Left renal pelvis (tissue), 4 donors: ENCODE measurements at regions not wholly inside any gene's neighbourhood (a gene's known extent, or its start where the extent isn't known, plus 50 kb on each side); places are given as distances from the start of the nearest gene placed in this dataset.
A peak's percentile ranks its signal among the peaks of the same experiment; 100 is the strongest.

Source experiments
- DNase-seq, 4 donors: peaks; one replicate each; pipeline ENCODE4 v3.0.0-alpha.2; 2013; ENCODE audit warnings: low read depth in 4 of 4, low spot score in 3 of 4

GRCh38 chr2:111697560-111697959 is 186.4 kb downstream of the ANAPC1 start:
- no peak for DNase-seq

- no peak for DNase-seq
These were observed 185.9 kb downstream of the ANAPC1 start for GRCh38 chr2:111698089-111698488.

GRCh38 chr2:111698743-111699554 is 185.0 kb downstream of the ANAPC1 start:
- DNase-seq, result peak in 1 of 4 donors; percentile 36

GRCh38 chr2:111701266-111701665 is 182.7 kb downstream of the ANAPC1 start:
- no peak for DNase-seq

GRCh38 chr2:111701798-111702118 is 182.2 kb downstream of the ANAPC1 start:
- DNase-seq, result no peak

- DNase-seq, result no peak
These were observed 181.7 kb downstream of the ANAPC1 start for GRCh38 chr2:111702119-111702803.

GRCh38 chr2:111702804-111703196 is 181.2 kb downstream of the ANAPC1 start:
- no peak for DNase-seq

GRCh38 chr2:111703759-111704158 is 180.2 kb downstream of the ANAPC1 start:
- DNase-seq, result no peak

GRCh38 chr2:111704246-111704645 is 179.7 kb downstream of the ANAPC1 start:
- DNase-seq, result no peak

GRCh38 chr2:111705239-111705638 is 178.8 kb downstream of the ANAPC1 start:
- DNase-seq, result no peak

- DNase-seq, result peak in 1 of 4 donors; percentile 40
These were observed 178.2 kb downstream of the ANAPC1 start for GRCh38 chr2:111705711-111706336.

- no peak for DNase-seq
These were observed 177.5 kb downstream of the ANAPC1 start for GRCh38 chr2:111706481-111707001.

GRCh38 chr2:111707700-111708099 is 176.3 kb downstream of the ANAPC1 start:
- DNase-seq, result no peak

GRCh38 chr2:111708476-111709180 is 175.4 kb downstream of the ANAPC1 start:
- DNase-seq, result no peak

GRCh38 chr2:111709321-111709720 is 174.7 kb downstream of the ANAPC1 start:
- DNase-seq, result no peak

GRCh38 chr2:111710085-111710484 is 173.9 kb downstream of the ANAPC1 start:
- no peak for DNase-seq

GRCh38 chr2:111710613-111711012 is 173.4 kb downstream of the ANAPC1 start:
- DNase-seq, result no peak

- no peak for DNase-seq
These were observed 172.7 kb downstream of the ANAPC1 start for GRCh38 chr2:111711270-111711669.

GRCh38 chr2:111712361-111712760 is 171.6 kb downstream of the ANAPC1 start:
- DNase-seq, result no peak

- no peak for DNase-seq
These were observed 171.0 kb downstream of the ANAPC1 start for GRCh38 chr2:111712940-111713515.
